K562 (cell line): ENCODE measurements at regions not wholly inside any gene's neighbourhood (a gene's known extent, or its start where the extent isn't known, plus 50 kb on each side); places are given as distances from the start of the nearest gene placed in this dataset.

Experiments used
- ATAC-seq: fragments of 200-7000 bp; cut with Tn5 transposase; 3 replicates; pipeline ENCODE4 v1.9.1; 2020; ENCODE audit warnings: moderate library complexity
- BruUV-seq: library from RNA; stranded (reverse); fragments of 400-500 nt; replicated peaks from 2 replicates; lab custom pipeline; 2021; lab: Mats Ljungman, UMichigan
- CTCF ChIA-PET: fragments of 300-600 bp; formaldehyde crosslinking; extraction: SDS; loops from one replicate; lab custom pipeline; 2021; ENCODE audit warnings: low intra/inter-chr PET ratio; lab: Yijun Ruan, JAX
- POLR2A ChIA-PET: fragments of 300-600, 350-650 bp; sonication (Branson Sonifier 250); formaldehyde crosslinking; extraction: SDS; loops from one replicate; lab custom pipeline; 2021; ENCODE audit warnings: antibody characterized with exemption, inconsistent platforms; lab: Yijun Ruan, JAX
- DNase-seq, 4 experiments: peaks; one replicate each; pipeline versions ENCODE4 v3.0.0 to v3.0.0-alpha.2; 2011 to 2018; ENCODE audit warnings: low spot score in 3 of 4, mixed read lengths in 3 of 4; ENCODE audit errors: extremely low read depth in 1 of 4
- FAIRE-seq: peaks from 2 replicates; lab custom pipeline; 2011; peaks lifted over from hg19 to GRCh38; lab: Jason Lieb, UNC
- H2AFZ ChIP-seq: 2 replicates; pipeline ENCODE4 v1.6.0; 2011; ENCODE audit warnings: low read depth, low read length, control low read depth, inconsistent platforms
- H3K27ac ChIP-seq: fragments of 200-600 bp; 3 replicates; pipeline ENCODE4 v1.8.0; 2011; ENCODE audit warnings: low read depth, mild to moderate bottlenecking, control low read depth, inconsistent platforms, low read length, moderate library complexity, mixed read lengths; ENCODE audit errors: extremely low read depth
- H3K27me3 ChIP-seq, 2 experiments: fragments of 300-600 bp in 1 of 2; 2 replicates in 1 of 2; 3 replicates in 1 of 2; pipeline versions ENCODE4 v1.6.0 to v1.8.0; 2011; ENCODE audit warnings: inconsistent platforms in 2 of 2, low read length in 2 of 2, mild to moderate bottlenecking in 1 of 2, mixed read lengths in 1 of 2, moderate library complexity in 1 of 2; ENCODE audit not compliant: control insufficient read depth in 2 of 2, insufficient read depth in 2 of 2
- H3K36me3 ChIP-seq: fragments of 300-600 bp; 3 replicates; pipeline ENCODE4 v1.8.0; 2011; ENCODE audit warnings: mild to moderate bottlenecking, low read length, inconsistent platforms; ENCODE audit not compliant: control insufficient read depth, insufficient read depth
- H3K4me1 ChIP-seq, 2 experiments: fragments of 200-600 bp in 1 of 2; replicated peaks in 1 of 2; 2 replicates in 1 of 2; 3 replicates in 1 of 2; pipeline versions ENCODE4 v1.5.1 to v1.8.0; 2011; ENCODE audit warnings: inconsistent platforms in 2 of 2, low read length in 2 of 2, mild to moderate bottlenecking in 1 of 2, mixed read lengths in 1 of 2, moderate library complexity in 1 of 2; ENCODE audit not compliant: control insufficient read depth in 2 of 2, insufficient read depth in 2 of 2
- H3K4me2 ChIP-seq: 2 replicates; pipeline ENCODE4 v1.6.1; 2011; ENCODE audit warnings: low read length, control low read depth, inconsistent platforms, mixed read lengths; ENCODE audit not compliant: insufficient read depth
- H3K4me3 ChIP-seq: fragments of 200-600 bp; sonication (generic), shearing (Covaris generic); 2 replicates; pipeline ENCODE4 v1.5.1; 2016; ENCODE audit warnings: control low read depth, inconsistent platforms
- H3K79me2 ChIP-seq: fragments of 200-600 bp; 3 replicates; pipeline ENCODE4 v1.8.0; 2011; ENCODE audit warnings: low read length, inconsistent platforms; ENCODE audit not compliant: control insufficient read depth, insufficient read depth
- H3K9ac ChIP-seq, 2 experiments: 2 replicates each; pipeline versions ENCODE4 v1.6.0 to v1.6.1; 2011; ENCODE audit warnings: low read depth in 2 of 2, low read length in 2 of 2, control low read depth in 1 of 2, inconsistent platforms in 1 of 2, mild to moderate bottlenecking in 1 of 2, mixed read lengths in 1 of 2; ENCODE audit not compliant: insufficient read depth in 1 of 2
- H3K9me1 ChIP-seq: one replicate; pipeline ENCODE4 v1.6.0; 2011; ENCODE audit warnings: inconsistent platforms, mild to moderate bottlenecking, low read length, moderate library complexity; ENCODE audit not compliant: control insufficient read depth, insufficient read depth
- H3K9me3 ChIP-seq: replicated peaks from 2 replicates; pipeline ENCODE4 v1.5.1; 2011; ENCODE audit warnings: low read depth, low read length, inconsistent platforms; ENCODE audit not compliant: control insufficient read depth, insufficient read depth
- H4K20me1 ChIP-seq: replicated peaks from 2 replicates; pipeline ENCODE4 v1.6.1; 2011; ENCODE audit warnings: low read length, inconsistent platforms, mixed read lengths; ENCODE audit not compliant: control insufficient read depth, insufficient read depth
- CREB3L1 ChIP-seq: fragments of 450-650 bp; IDR thresholded peaks from 2 replicates; pipeline ENCODE4 v1.6.1; 2014; ENCODE audit warnings: low read depth, mild to moderate bottlenecking, moderate library complexity, borderline replicate concordance
- EP300 ChIP-seq: IDR thresholded peaks from 2 replicates; pipeline ENCODE4 v1.6.1; 2012; ENCODE audit warnings: low read length, improper control_type of control experiment
- GTF2F1 ChIP-seq: IDR thresholded peaks from 2 replicates; pipeline ENCODE4 v1.6.1; 2011; ENCODE audit warnings: low read depth, low read length, improper control_type of control experiment
- MLLT1 ChIP-seq, 2 experiments: fragments of 450-650 bp; IDR thresholded peaks; 2 replicates each; pipeline ENCODE4 v1.6.1; 2016
- NFE2L1 ChIP-seq: fragments of 450-650 bp; IDR thresholded peaks from 2 replicates; pipeline ENCODE4 v1.6.1; 2016; ENCODE audit warnings: missing genetic modification characterization, low read depth, mild to moderate bottlenecking, missing compliant biosample characterization, moderate library complexity, borderline replicate concordance
- SLC30A9 ChIP-seq: fragments of 250-450 bp; sonication (Bioruptor Pico); IDR thresholded peaks from 2 replicates; pipeline ENCODE4 v1.8.0; 2022; ENCODE audit warnings: mild to moderate bottlenecking, moderate library complexity
- ZC3H4 ChIP-seq: sonication (generic); formaldehyde crosslinking; IDR thresholded peaks from 2 replicates; pipeline ENCODE4 v1.9.0; 2021; ENCODE audit warnings: missing genetic modification reagents, borderline replicate concordance
- ZNF408 ChIP-seq: fragments of 250-450 bp; sonication (Bioruptor Pico); IDR thresholded peaks from 2 replicates; pipeline ENCODE4 v1.4.0; 2020; ENCODE audit warnings: low read depth, mild to moderate bottlenecking, moderate library complexity
- ZNF449 ChIP-seq: fragments of 250-450 bp; sonication (Bioruptor Pico); IDR thresholded peaks from 2 replicates; pipeline ENCODE4 v1.8.0; 2022; ENCODE audit warnings: moderate library complexity, mild to moderate bottlenecking, inconsistent platforms
- ZZZ3 ChIP-seq: fragments of 450-650 bp; IDR thresholded peaks from 2 replicates; pipeline ENCODE4 v1.6.1; 2016; ENCODE audit warnings: antibody characterized with exemption, mild to moderate bottlenecking, moderate library complexity
- WGBS: fragments of 100-300 bp; shearing (Covaris generic); methylation state at CpG from one replicate; pipeline ENCODE4 v1.1.6; 2016; ENCODE audit warnings: low coverage, mixed read lengths; ENCODE audit not compliant: insufficient coverage; ENCODE audit errors: missing lambda C conversion rate; 5-methylcytosine and 5-hydroxymethylcytosine counted together
- in situ Hi-C: fragments of 300-500 bp; cut with MboI; formaldehyde crosslinking; loops from 4 replicates; pipeline ENCODE4 v1.15.0; 2018; ENCODE audit warnings: inconsistent platforms, mixed read lengths
- intact Hi-C: fragments of 100-400 bp; cut with micrococcal nuclease; formaldehyde crosslinking; loops from 2 replicates; pipeline ENCODE4 v1.14.2; 2022

GRCh38 chr4:181150191-181150590 lies 1093.0 kb upstream of the TENM3 start:
- WGBS = 0% methylated on average over 4 of the region's 4 CpGs
- POLR2A ChIA-PET = no interaction called here
- Histone ChIP-seq H3K9me3 (no peaks in the 10 kb centered on the region), H4K20me1 (no peaks in the 10 kb centered on the region), H3K9me1 (no peaks in the 10 kb centered on the region), H3K4me3 (no peak overlapping the region), H3K79me2 (no peaks in the 10 kb centered on the region), H3K36me3 (no peaks in the 10 kb centered on the region), H3K27me3 (no peaks in the 10 kb centered on the region), H3K27ac (no peak overlapping the region), H2AFZ (no peak overlapping the region), H3K4me2 (no peak overlapping the region), H3K9ac (no peak overlapping the region), H3K4me1 (no peaks in the 10 kb centered on the region)
- in situ Hi-C loops = no loop called here
- no peak for TF ChIP-seq MLLT1 (IDR thresholded peaks at IDR 0.05)
- TF ChIP-seq NFE2L1 (tag) = no peak
- TF ChIP-seq ZC3H4 = no peak
- no peak for TF ChIP-seq SLC30A9 (CRISPR knock-in tag)
- TF ChIP-seq ZZZ3 = no peak
- BruUV-seq = no TSS peak
- FAIRE-seq (no peak), DNase-seq (no peak), ATAC-seq (no peak)
- intact Hi-C loops = no loop called here
- CTCF ChIA-PET = no interaction called here

- Histone ChIP-seq H4K20me1 (no peaks in the 10 kb centered on the region), H2AFZ (no peak overlapping the region), H3K27me3 (no peaks in the 10 kb centered on the region), H3K9me1 (no peaks in the 10 kb centered on the region), H3K4me3 (no peak overlapping the region), H3K4me1 (no peaks in the 10 kb centered on the region), H3K79me2 (no peaks in the 10 kb centered on the region), H3K4me2 (no peak overlapping the region), H3K36me3 (no peaks in the 10 kb centered on the region), H3K9ac (no peak overlapping the region), H3K9me3 (no peaks in the 10 kb centered on the region), H3K27ac (no peak overlapping the region)
- CTCF ChIA-PET = no interaction called here
- WGBS = 3% methylated on average over 7 of the region's 7 CpGs
- DNase-seq (no peak), ATAC-seq (no peak), FAIRE-seq (no peak)
- intact Hi-C loops (no loop called here), in situ Hi-C loops (no loop called here)
- no peak for TF ChIP-seq ZNF408
- TF ChIP-seq ZNF449 (CRISPR knock-in tag) = no peak
- TF ChIP-seq GTF2F1 = no peak
- no peak for TF ChIP-seq EP300
- no peak for TF ChIP-seq CREB3L1
- no TSS peak for BruUV-seq
- POLR2A ChIA-PET = no interaction called here
These were observed 1091.3 kb upstream of the TENM3 start for GRCh38 chr4:181151856-181152255.
